AG04450 (cell line): ENCODE measurements at regions not wholly inside any gene's neighbourhood (a gene's known extent, or its start where the extent isn't known, plus 50 kb on each side); places are given as distances from the start of the nearest gene placed in this dataset.

Source experiments
- CTCF ChIA-PET: fragments of 300-600, 350-600 bp; formaldehyde crosslinking; extraction: SDS; loops from one replicate; lab custom pipeline; 2022; ENCODE audit warnings: antibody characterized with exemption, inconsistent platforms; lab: Charles Lee
- POLR2A ChIA-PET: fragments of 350-600 bp; formaldehyde crosslinking; extraction: SDS; loops from one replicate; lab custom pipeline; 2021; ENCODE audit warnings: antibody characterized with exemption, inconsistent platforms; lab: Yijun Ruan, JAX
- DNase-seq: peaks from one replicate; pipeline ENCODE4 v3.0.0-alpha.2; 2011; ENCODE audit warnings: low read depth, low spot score
- H3K27ac ChIP-seq: one replicate; pipeline ENCODE4 v1.5.1; 2012; ENCODE audit warnings: low read depth, low read length, control low read depth
- H3K27me3 ChIP-seq: one replicate; pipeline ENCODE4 v1.6.0; 2012; ENCODE audit warnings: low read length; ENCODE audit not compliant: control insufficient read depth, insufficient read depth
- H3K4me3 ChIP-seq: 2 replicates; pipeline ENCODE4 v1.5.1; 2011; ENCODE audit warnings: mild to moderate bottlenecking, low read depth, low read length, control low read depth
- H3K9me3 ChIP-seq: 2 replicates; pipeline ENCODE4 v1.5.1; 2012; ENCODE audit warnings: low read length; ENCODE audit not compliant: control insufficient read depth, insufficient read depth
- TF ChIP-seq, protein P1 (sequence below): IDR thresholded peaks from 2 replicates; pipeline ENCODE4 v1.5.1; 2011; ENCODE audit warnings: low read depth, low read length, control low read depth, inconsistent platforms

DNA sequence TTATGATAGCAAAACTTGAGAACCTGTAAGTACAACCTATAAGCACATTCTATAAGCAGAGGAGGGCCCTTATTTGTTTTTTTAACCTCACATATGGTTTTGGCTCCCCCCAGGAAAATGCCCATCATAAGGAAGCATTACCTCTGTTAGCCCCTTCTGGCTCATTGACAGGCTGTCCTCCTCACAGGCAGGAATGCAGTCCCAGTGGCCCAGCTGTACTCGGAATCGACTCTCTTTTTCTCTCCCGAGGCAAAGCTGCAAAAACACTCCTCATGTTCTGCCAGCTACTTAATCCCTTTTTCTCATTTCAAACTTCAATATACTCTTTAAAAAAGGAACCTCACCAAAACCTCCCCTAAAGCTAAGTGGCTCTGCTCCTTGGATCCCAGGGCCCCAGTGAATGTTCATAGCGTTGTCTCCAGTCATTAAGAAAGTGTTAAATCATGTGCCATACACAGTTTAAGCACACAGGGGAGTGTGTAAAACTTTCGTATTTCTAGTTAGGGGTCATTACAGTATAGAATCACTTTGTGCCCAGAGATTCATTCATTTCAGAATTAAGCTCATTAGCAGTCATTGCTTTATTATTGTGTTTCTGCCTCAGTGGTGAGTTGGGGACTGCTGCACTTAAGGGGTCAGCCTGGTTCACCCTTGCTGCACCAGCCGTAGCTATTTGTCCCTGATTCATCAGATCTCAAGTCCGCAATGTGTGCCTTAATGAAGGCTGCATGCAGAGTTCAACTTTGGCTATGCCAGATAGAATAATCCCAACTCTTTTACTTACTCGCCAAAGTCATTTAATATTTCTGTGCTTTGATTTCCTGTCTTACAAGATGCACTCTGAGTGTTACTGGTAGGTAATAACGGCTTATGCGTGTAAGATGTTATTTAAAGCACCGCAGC lies 57.6 kb downstream of the JRKL start:
- Histone ChIP-seq H3K9me3 (no peaks in the 10 kb centered on the region), H3K4me3 (no peak overlapping the region), H3K27me3 (peaks cover 16% of the 10 kb centered on the region), H3K27ac (no peak overlapping the region)
- no peak for DNase-seq
- TF ChIP-seq, protein P1, sequence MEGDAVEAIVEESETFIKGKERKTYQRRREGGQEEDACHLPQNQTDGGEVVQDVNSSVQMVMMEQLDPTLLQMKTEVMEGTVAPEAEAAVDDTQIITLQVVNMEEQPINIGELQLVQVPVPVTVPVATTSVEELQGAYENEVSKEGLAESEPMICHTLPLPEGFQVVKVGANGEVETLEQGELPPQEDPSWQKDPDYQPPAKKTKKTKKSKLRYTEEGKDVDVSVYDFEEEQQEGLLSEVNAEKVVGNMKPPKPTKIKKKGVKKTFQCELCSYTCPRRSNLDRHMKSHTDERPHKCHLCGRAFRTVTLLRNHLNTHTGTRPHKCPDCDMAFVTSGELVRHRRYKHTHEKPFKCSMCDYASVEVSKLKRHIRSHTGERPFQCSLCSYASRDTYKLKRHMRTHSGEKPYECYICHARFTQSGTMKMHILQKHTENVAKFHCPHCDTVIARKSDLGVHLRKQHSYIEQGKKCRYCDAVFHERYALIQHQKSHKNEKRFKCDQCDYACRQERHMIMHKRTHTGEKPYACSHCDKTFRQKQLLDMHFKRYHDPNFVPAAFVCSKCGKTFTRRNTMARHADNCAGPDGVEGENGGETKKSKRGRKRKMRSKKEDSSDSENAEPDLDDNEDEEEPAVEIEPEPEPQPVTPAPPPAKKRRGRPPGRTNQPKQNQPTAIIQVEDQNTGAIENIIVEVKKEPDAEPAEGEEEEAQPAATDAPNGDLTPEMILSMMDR = no peak
- ChIA-PET POLR2A (interaction anchor here (0.6 kb wide), 1 partner anchor 11 kb away, joined by 5 read pairs; no protein-coding TSS in a partner anchor), CTCF (interaction anchor here (1.1 to 7.5 kb wide), 2 partner anchors 11 to 17 kb away, joined by 4 to 38 read pairs; no protein-coding TSS in a partner anchor)

- no peak for DNase-seq
- no peak overlapping the region for H3K4me3 ChIP-seq
- H3K27ac ChIP-seq = no peak overlapping the region
- CTCF ChIA-PET = interaction anchor here (7.5 kb wide), 1 partner anchor 16 kb away, joined by 38 read pairs; no protein-coding TSS in a partner anchor
- no peaks in the 10 kb centered on the region for H3K9me3 ChIP-seq
- peaks cover 12% of the 10 kb centered on the region for H3K27me3 ChIP-seq
- TF ChIP-seq, protein P1 = no peak
- POLR2A ChIA-PET = interaction anchor here (0.6 kb wide), 1 partner anchor 12 kb away, joined by 5 read pairs; no protein-coding TSS in a partner anchor
Observed at GRCh38 chr11:96448225-96448624, 58.4 kb downstream of the JRKL start.

DNA sequence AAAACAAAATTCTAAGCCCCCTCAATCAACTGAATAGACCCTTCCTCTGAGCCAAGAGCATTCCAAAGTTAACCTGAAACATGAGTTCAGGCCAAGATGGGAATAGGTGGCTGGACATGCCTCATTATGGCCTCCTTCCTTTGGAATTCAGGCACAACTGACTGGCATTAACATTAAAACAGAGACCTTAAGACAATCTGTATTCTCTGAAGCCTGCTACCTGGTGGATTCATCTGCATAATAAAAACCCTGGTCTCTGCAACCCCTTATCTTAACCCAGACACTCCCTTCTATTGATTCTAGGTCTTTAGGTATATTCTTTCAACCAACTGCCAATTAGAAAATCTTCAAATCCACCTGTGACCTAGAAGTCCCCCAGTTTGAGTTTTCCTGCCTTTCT lies 66.3 kb downstream of the JRKL start:
- Histone ChIP-seq H3K9me3 (no peaks in the 10 kb centered on the region), H3K27ac (no peak overlapping the region), H3K4me3 (no peak overlapping the region), H3K27me3 (peaks cover 2% of the 10 kb centered on the region)
- CTCF ChIA-PET = interaction anchor here (2.2 kb wide), 1 partner anchor 8 kb away, joined by 24 read pairs; no protein-coding TSS in a partner anchor
- POLR2A ChIA-PET = no interaction called here
- TF ChIP-seq, protein P1 = no peak
- DNase-seq = no peak

GRCh38 chr11:96459751-96460150 lies 69.9 kb downstream of the JRKL start:
- POLR2A ChIA-PET = no interaction called here
- peaks cover 2% of the 10 kb centered on the region for H3K27me3 ChIP-seq
- no peaks in the 10 kb centered on the region for H3K9me3 ChIP-seq
- TF ChIP-seq, protein P1 = no peak
- no peak for DNase-seq
- no peak overlapping the region for H3K4me3 ChIP-seq
- CTCF ChIA-PET = interaction anchor here (0.7 kb wide), 1 partner anchor 337 kb away, joined by 3 read pairs; no protein-coding TSS in a partner anchor
- no peak overlapping the region for H3K27ac ChIP-seq

DNA sequence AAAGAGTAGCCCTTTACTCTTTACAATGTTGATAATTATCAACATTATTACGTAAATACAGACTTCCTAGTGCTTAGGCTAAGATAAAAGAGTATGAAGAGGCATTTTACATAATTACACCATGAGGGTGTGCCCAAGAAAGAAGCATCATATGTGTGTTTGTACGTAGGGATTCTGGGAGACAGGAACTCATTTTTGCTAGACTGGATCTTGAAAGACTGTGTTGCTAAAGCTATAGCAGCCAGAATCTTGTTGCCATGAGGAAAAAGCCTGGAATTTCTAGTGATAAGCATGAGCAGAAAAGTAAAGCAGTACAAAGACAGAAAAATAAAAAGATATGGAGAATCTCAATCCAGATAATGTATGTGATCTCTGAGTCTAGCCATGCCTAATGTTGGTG lies 72.1 kb downstream of the JRKL start:
- no peaks in the 10 kb centered on the region for H3K27me3 ChIP-seq
- POLR2A ChIA-PET = no interaction called here
- CTCF ChIA-PET = no interaction called here
- DNase-seq = no peak
- no peak overlapping the region for H3K4me3 ChIP-seq
- no peaks in the 10 kb centered on the region for H3K9me3 ChIP-seq
- TF ChIP-seq, protein P1 = no peak
- no peak overlapping the region for H3K27ac ChIP-seq
